Stimulated activated CD4-positive, alpha-beta T cell treated with anti-CD3 and anti-CD28 coated beads, TNF-alpha, amount 100 ng/mL, for 1 hour (primary cell): ENCODE measurements at regions not wholly inside any gene's neighbourhood (a gene's known extent, or its start where the extent isn't known, plus 50 kb on each side); places are given as distances from the start of the nearest gene placed in this dataset.

Experiments
- DNase-seq, 3 donors: peaks; one replicate each; pipeline ENCODE4 v3.0.0-alpha.2; 2020; ENCODE audit warnings: low read depth in 3 of 3, low spot score in 1 of 3

GRCh38 chr3:116920826-116921610 is 211.4 kb downstream of the TUSC7 start:
- no peak for DNase-seq

GRCh38 chr3:116927918-116928317 is 218.3 kb downstream of the TUSC7 start:
- DNase-seq = no peak

GRCh38 chr3:116929505-116930222 is 220.1 kb downstream of the TUSC7 start:
- no peak for DNase-seq

GRCh38 chr3:116930786-116931185 is 221.2 kb downstream of the TUSC7 start:
- DNase-seq = no peak

GRCh38 chr3:116939091-116939490 is 229.5 kb downstream of the TUSC7 start:
- DNase-seq = no peak

- DNase-seq = no peak
Observed at GRCh38 chr3:116939550-116939949, 230.0 kb downstream of the TUSC7 start.

GRCh38 chr3:116940719-116941118 is 231.1 kb downstream of the TUSC7 start:
- no peak for DNase-seq

- no peak for DNase-seq
Observed at GRCh38 chr3:116946376-116946775, 236.8 kb downstream of the TUSC7 start.

- no peak for DNase-seq
Observed at GRCh38 chr3:116947148-116947547, 237.6 kb downstream of the TUSC7 start.

GRCh38 chr3:116947809-116948208 is 238.2 kb downstream of the TUSC7 start:
- DNase-seq = no peak

GRCh38 chr3:116950301-116951055 is 240.9 kb downstream of the TUSC7 start:
- DNase-seq = no peak

- no peak for DNase-seq
Observed at GRCh38 chr3:116951610-116952009, 242.0 kb downstream of the TUSC7 start.

GRCh38 chr3:116958291-116958690 is 248.7 kb downstream of the TUSC7 start:
- no peak for DNase-seq

- DNase-seq = no peak
Observed at GRCh38 chr3:116961106-116961505, 251.5 kb downstream of the TUSC7 start.

- DNase-seq = no peak
Observed at GRCh38 chr3:116963802-116964201, 254.2 kb downstream of the TUSC7 start.

GRCh38 chr3:116966649-116967048 is 257.1 kb downstream of the TUSC7 start:
- no peak for DNase-seq

GRCh38 chr3:116969135-116969534 is 259.6 kb downstream of the TUSC7 start:
- DNase-seq = no peak

- no peak for DNase-seq
Observed at GRCh38 chr3:116969646-116970045, 260.1 kb downstream of the TUSC7 start.

- DNase-seq = no peak
Observed at GRCh38 chr3:116971531-116971930, 262.0 kb downstream of the TUSC7 start.

GRCh38 chr3:116974702-116975101 is 265.1 kb downstream of the TUSC7 start:
- no peak for DNase-seq

GRCh38 chr3:116977441-116977840 is 267.9 kb downstream of the TUSC7 start:
- DNase-seq = no peak

GRCh38 chr3:116980099-116980498 is 270.5 kb downstream of the TUSC7 start:
- no peak for DNase-seq
